ENCODE measurements at regions not wholly inside any gene's neighbourhood (a gene's known extent, or its start where the extent isn't known, plus 50 kb on each side); places are given as distances from the start of the nearest gene placed in this dataset.

- Mint-ChIP-seq H3K9me3 (no peaks in the 10 kb centered on the region), H3K4me3 (no peak overlapping the region), H3K4me1 (no peaks in the 10 kb centered on the region), H3K27me3 (no peaks in the 10 kb centered on the region), H3K36me3 (ENCODE audit: low read depth) (no peaks in the 10 kb centered on the region), H3K27ac (no peak overlapping the region)
- DNase-seq: no peak
- intact Hi-C loops (cut with micrococcal nuclease): no loop called here
Observed at GRCh38 chr10:10811562-10811961, 206.1 kb upstream of the CELF2 start.

DNA sequence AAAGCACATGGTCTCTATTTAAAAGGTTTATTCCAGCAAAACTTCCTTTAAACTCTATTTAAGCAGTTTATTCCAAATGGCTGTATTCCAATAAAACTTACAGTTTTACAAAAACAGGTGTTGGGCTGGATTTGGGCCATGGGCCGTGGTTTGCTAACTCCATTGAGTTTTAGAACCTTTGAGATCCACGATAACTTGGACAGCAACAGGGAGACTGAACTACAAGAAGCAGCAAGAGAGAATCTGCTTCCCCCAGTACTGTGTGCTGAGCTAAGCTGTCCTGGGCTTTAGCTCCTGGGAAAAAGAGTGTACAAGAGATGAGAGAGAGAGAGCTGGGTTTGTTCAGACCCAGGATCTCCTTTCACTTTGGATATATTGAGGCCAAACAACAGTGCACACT is 204.0 kb upstream of the CELF2 start:
- H3K27ac Mint-ChIP-seq: no peak overlapping the region
- H3K9me3 Mint-ChIP-seq: peaks cover 6% of the 10 kb centered on the region
- DNase-seq: no peak
- H3K36me3 Mint-ChIP-seq (ENCODE audit: low read depth): no peaks in the 10 kb centered on the region
- H3K4me3 Mint-ChIP-seq: no peak overlapping the region
- intact Hi-C loops (cut with micrococcal nuclease): no loop called here
- no peaks in the 10 kb centered on the region for H3K27me3 Mint-ChIP-seq
- no peaks in the 10 kb centered on the region for H3K4me1 Mint-ChIP-seq

DNA sequence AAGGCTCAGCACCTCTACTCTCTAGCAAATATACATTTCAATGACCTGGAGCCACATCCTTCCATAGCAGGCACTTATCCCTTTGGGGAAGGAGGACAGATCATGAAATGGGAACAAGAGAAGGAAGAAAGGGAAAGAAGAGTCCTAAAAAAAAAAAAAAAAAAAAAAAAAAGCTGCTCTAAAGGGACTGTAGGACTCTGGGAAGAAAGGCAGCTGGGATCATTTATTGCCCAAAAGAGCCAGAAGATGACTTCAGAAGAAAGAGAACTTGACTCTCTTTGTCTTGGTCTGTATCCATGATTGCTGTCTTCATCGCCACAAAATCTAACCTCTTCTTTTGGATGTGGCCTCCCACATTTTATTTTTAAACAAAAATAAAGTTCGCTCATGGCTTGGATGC is 203.6 kb upstream of the CELF2 start:
- DNase-seq: no peak
- H3K4me1 Mint-ChIP-seq: no peaks in the 10 kb centered on the region
- H3K27me3 Mint-ChIP-seq: no peaks in the 10 kb centered on the region
- intact Hi-C loops (cut with micrococcal nuclease): no loop called here
- H3K27ac Mint-ChIP-seq: no peak overlapping the region
- H3K36me3 Mint-ChIP-seq (ENCODE audit: low read depth): no peaks in the 10 kb centered on the region
- no peak overlapping the region for H3K4me3 Mint-ChIP-seq
- H3K9me3 Mint-ChIP-seq: peaks cover 6% of the 10 kb centered on the region

DNA sequence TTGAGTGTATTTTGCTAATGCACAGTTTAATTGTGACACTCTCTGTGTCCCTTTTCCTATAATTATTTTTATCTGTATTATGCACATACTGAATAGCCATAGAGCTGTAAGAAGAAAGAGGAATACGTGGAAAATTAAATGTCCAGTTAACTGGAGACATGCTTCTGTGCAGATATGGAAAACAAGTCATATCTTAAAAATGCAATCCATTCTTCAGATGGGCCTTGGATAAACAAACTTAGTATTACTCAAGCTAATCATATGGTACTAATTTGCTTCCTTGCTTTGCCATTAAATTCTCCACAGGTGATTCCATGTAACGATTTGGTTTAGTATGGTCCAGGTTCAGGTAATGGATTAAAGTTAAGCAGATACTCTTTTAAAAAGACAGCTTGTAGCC is 201.2 kb upstream of the CELF2 start:
- H3K4me3 Mint-ChIP-seq: no peak overlapping the region
- no peak overlapping the region for H3K27ac Mint-ChIP-seq
- peaks cover 10% of the 10 kb centered on the region for H3K9me3 Mint-ChIP-seq
- H3K4me1 Mint-ChIP-seq: no peaks in the 10 kb centered on the region
- H3K27me3 Mint-ChIP-seq: peaks cover under 1% of the 10 kb centered on the region
- intact Hi-C loops (cut with micrococcal nuclease): no loop called here
- no peaks in the 10 kb centered on the region for H3K36me3 Mint-ChIP-seq (ENCODE audit: low read depth)
- no peak for DNase-seq

- Mint-ChIP-seq H3K36me3 (ENCODE audit: low read depth) (no peaks in the 10 kb centered on the region), H3K27ac (no peak overlapping the region)
Observed at GRCh38 chr10:10817609-10818008, 200.1 kb upstream of the CELF2 start.

GRCh38 chr10:10818082-10818481 is 199.6 kb upstream of the CELF2 start:
- Mint-ChIP-seq H3K36me3 (ENCODE audit: low read depth) (no peaks in the 10 kb centered on the region), H3K27me3 (peaks cover 1% of the 10 kb centered on the region), H3K9me3 (peaks cover 10% of the 10 kb centered on the region), H3K27ac (no peak overlapping the region), H3K4me3 (no peak overlapping the region), H3K4me1 (no peaks in the 10 kb centered on the region)
- no peak for DNase-seq
- intact Hi-C loops (cut with micrococcal nuclease): no loop called here

More at GRCh38 chr10:10817609-10818008, 200.1 kb upstream of the CELF2 start:
- peaks cover 10% of the 10 kb centered on the region for H3K9me3 Mint-ChIP-seq
- intact Hi-C loops (cut with micrococcal nuclease): no loop called here
- H3K27me3 Mint-ChIP-seq: peaks cover 1% of the 10 kb centered on the region
- H3K4me1 Mint-ChIP-seq: no peaks in the 10 kb centered on the region
- no peak for DNase-seq
- H3K4me3 Mint-ChIP-seq: no peak overlapping the region

DNA sequence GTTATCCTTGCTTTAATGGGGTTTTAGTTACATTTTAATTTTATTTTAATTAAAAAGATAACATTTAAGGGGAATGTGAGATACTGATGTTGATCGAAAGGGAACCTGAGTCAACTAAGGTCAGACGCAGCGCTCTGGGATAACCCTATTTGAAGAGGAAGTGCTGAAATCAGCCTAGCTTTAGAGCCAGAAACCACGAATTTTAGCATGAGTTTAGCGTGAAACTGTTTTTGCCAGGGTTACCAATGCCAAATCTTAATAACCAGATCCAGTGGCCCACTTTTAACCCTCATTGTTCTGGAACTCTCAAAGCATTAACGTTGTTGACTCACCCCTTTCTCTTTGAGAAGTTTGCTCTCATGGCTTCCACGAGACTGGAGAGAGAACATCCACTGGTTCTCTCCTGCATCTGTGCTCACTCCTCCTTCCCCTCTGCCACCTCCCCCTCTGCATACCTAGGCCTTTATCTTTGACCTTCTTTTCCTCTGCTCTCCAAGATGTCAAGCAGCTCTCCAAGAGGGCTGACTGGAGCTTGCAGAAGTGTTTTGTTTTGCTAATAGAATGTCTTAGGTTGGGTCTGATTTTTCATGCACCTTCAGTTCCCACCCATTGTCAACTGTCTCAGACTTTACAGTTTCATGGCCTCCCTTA is 198.3 kb upstream of the CELF2 start:
- intact Hi-C loops (cut with micrococcal nuclease): no loop called here
- Mint-ChIP-seq H3K36me3 (ENCODE audit: low read depth) (no peaks in the 10 kb centered on the region), H3K27ac (no peak overlapping the region), H3K4me3 (no peak overlapping the region), H3K4me1 (no peaks in the 10 kb centered on the region), H3K9me3 (peaks cover 10% of the 10 kb centered on the region), H3K27me3 (peaks cover 3% of the 10 kb centered on the region)
- no peak for DNase-seq

DNA sequence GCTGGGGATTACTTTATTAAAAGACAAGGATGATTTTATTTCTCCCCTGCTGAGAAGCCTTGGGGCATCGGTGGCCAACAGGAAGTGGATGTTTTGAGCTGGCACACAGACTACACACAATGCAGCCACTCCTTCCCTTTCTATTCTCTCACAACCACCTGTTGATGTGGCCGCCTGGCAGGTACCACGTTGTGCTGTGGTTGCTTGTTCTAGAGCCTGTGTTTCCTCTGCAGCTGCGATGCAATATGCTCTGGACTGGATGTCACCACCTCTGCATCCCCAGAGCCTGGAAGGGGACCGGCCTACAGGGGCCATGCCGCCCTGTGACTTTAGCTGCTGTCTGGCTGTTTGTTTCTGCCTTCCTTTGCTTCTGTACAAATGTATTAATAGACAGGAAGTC is 195.7 kb upstream of the CELF2 start:
- no peak overlapping the region for H3K27ac Mint-ChIP-seq
- no peak for DNase-seq
- no peaks in the 10 kb centered on the region for H3K36me3 Mint-ChIP-seq (ENCODE audit: low read depth)
- H3K4me3 Mint-ChIP-seq: no peak overlapping the region
- H3K9me3 Mint-ChIP-seq: peaks cover 10% of the 10 kb centered on the region
- H3K27me3 Mint-ChIP-seq: peaks cover 4% of the 10 kb centered on the region
- intact Hi-C loops (cut with micrococcal nuclease): no loop called here
- no peaks in the 10 kb centered on the region for H3K4me1 Mint-ChIP-seq

DNA sequence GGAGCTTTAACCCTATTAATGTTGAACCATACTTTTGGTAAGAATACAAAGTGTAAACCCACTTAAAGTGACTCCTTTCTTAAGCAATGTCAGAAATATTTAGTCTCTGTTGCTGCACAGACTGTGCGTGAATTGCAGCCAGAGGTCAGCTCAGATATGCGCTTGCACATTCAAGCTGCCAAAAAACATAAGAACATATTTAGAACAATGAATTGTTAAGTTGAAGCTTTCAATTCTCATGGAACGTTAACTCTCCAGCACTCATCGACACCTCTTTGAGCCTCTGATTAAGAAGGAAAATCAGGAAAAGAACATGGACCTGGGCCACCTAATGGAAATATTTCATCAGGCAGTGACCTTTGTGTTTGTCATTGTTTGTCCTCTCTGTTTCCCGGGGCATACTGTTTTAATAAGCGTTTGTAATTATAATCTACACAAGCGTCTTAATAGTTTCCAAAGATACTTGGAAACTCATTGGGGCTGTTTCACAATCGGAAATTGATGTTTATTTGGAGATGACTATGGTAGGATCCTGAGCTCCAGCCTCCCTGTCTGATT is 193.0 kb upstream of the CELF2 start:
- intact Hi-C loops (cut with micrococcal nuclease): no loop called here
- DNase-seq: no peak
- peaks cover 6% of the 10 kb centered on the region for H3K27me3 Mint-ChIP-seq

DNA sequence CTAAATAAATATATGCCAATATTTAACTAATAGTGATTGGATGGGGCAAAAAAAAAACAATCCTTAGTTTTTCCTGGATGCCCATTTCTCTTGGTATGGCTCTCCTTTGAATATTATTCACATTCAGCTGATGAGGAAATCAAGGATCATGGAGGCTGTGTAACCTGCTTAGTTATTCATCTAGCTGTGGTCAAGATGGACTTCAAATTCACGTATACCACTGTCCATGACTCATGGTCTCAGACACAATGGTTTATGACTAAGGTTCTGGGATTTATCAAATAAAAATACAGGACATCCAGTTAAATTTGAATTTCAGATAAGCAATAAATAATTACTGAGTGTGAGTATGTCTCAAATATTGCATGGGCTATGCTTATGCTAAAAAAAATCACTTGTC is 191.5 kb upstream of the CELF2 start:
- intact Hi-C loops (cut with micrococcal nuclease): no loop called here
- no peak for DNase-seq
- Mint-ChIP-seq H3K27me3 (peaks cover 6% of the 10 kb centered on the region), H3K9me3 (no peaks in the 10 kb centered on the region), H3K36me3 (ENCODE audit: low read depth) (no peaks in the 10 kb centered on the region), H3K27ac (no peak overlapping the region), H3K4me3 (no peak overlapping the region), H3K4me1 (no peaks in the 10 kb centered on the region)

More for the DNA sequence above, 193.0 kb upstream of the CELF2 start:
- no peak overlapping the region for H3K4me3 Mint-ChIP-seq
- no peaks in the 10 kb centered on the region for H3K36me3 Mint-ChIP-seq (ENCODE audit: low read depth)
- H3K27ac Mint-ChIP-seq: no peak overlapping the region
- no peaks in the 10 kb centered on the region for H3K4me1 Mint-ChIP-seq
- peaks cover 5% of the 10 kb centered on the region for H3K9me3 Mint-ChIP-seq

GRCh38 chr10:10828623-10829022 is 189.0 kb upstream of the CELF2 start:
- H3K36me3 Mint-ChIP-seq (ENCODE audit: low read depth): no peaks in the 10 kb centered on the region
- H3K4me3 Mint-ChIP-seq: no peak overlapping the region
- no peaks in the 10 kb centered on the region for H3K4me1 Mint-ChIP-seq
- H3K9me3 Mint-ChIP-seq: no peaks in the 10 kb centered on the region
- no peak overlapping the region for H3K27ac Mint-ChIP-seq
- no peak for DNase-seq
- peaks cover 5% of the 10 kb centered on the region for H3K27me3 Mint-ChIP-seq
- intact Hi-C loops (cut with micrococcal nuclease): no loop called here

- no peak for DNase-seq
- intact Hi-C loops (cut with micrococcal nuclease): no loop called here
- no peaks in the 10 kb centered on the region for H3K9me3 Mint-ChIP-seq
- no peak overlapping the region for H3K4me3 Mint-ChIP-seq
- no peaks in the 10 kb centered on the region for H3K36me3 Mint-ChIP-seq (ENCODE audit: low read depth)
- peaks cover 2% of the 10 kb centered on the region for H3K27me3 Mint-ChIP-seq
- H3K4me1 Mint-ChIP-seq: no peaks in the 10 kb centered on the region
- no peak overlapping the region for H3K27ac Mint-ChIP-seq
Observed at GRCh38 chr10:10829576-10829975, 188.1 kb upstream of the CELF2 start.

GRCh38 chr10:10830293-10830986 is 187.2 kb upstream of the CELF2 start:
- no peaks in the 10 kb centered on the region for H3K36me3 Mint-ChIP-seq (ENCODE audit: low read depth)
- no peak overlapping the region for H3K27ac Mint-ChIP-seq
- no peak for DNase-seq
- H3K4me3 Mint-ChIP-seq: no peak overlapping the region
- no peaks in the 10 kb centered on the region for H3K4me1 Mint-ChIP-seq
- no peaks in the 10 kb centered on the region for H3K9me3 Mint-ChIP-seq
- H3K27me3 Mint-ChIP-seq: peaks cover 2% of the 10 kb centered on the region
- intact Hi-C loops (cut with micrococcal nuclease): no loop called here

DNA sequence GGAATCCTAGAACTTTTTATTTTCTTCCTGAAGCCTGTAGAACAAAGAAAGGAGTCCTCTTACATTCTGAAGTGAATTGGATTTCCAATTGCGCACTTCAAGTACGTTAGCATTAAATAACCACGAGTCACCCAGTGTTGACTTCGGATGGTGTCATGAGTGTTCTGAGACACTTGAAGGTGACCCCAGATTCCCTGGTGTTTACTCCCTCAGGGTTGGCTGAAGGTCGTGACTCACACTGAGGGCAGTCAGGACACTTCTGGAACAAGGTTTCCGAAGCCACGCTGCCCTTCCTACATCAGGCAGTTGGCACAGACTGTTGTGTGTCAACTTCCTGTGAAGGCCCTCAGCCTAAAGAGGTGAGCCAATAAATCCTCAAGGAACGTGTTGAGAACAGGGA is 186.6 kb upstream of the CELF2 start:
- Mint-ChIP-seq H3K4me3 (no peak overlapping the region), H3K27ac (no peak overlapping the region), H3K36me3 (ENCODE audit: low read depth) (no peaks in the 10 kb centered on the region), H3K27me3 (peaks cover 2% of the 10 kb centered on the region), H3K4me1 (no peaks in the 10 kb centered on the region), H3K9me3 (no peaks in the 10 kb centered on the region)
- DNase-seq: no peak
- intact Hi-C loops (cut with micrococcal nuclease): no loop called here

Data from activated CD4-positive, alpha-beta T cell treated with anti-CD3 and anti-CD28 coated beads, Interleukin-2, amount 10 ng/mL, durations not matched to agents 24 days and 14 days (primary cell).